ENCODE measurements at regions not wholly inside any gene's neighbourhood (a gene's known extent, or its start where the extent isn't known, plus 50 kb on each side); places are given as distances from the start of the nearest gene placed in this dataset.
A peak's percentile ranks its signal among the peaks of the same experiment; 100 is the strongest.

GRCh38 chr13:55948175-55948574 lies 1192.5 kb upstream of the PRR20A start:
- Histone ChIP-seq H3K36me3 (ENCODE audit: control insufficient read depth in 2 of 3, insufficient read depth in 3 of 3, low read length in 3 of 3) (no peaks in the 10 kb centered on the region), H3K9ac (ENCODE audit: low read length in 3 of 3) (no peak overlapping the region), H3K27ac (ENCODE audit: low read depth in 2 of 2, low read length in 2 of 2) (no peak overlapping the region), H3K9me3 (ENCODE audit: control insufficient read depth in 2 of 3, insufficient read depth in 1 of 3, low read length in 3 of 3) (peaks cover 0 to 4% (median 0%) of the 10 kb centered on the region in 3 donors), H3K27me3 (ENCODE audit: control insufficient read depth, insufficient read depth, low read length) (no peaks in the 10 kb centered on the region), H3K4me1 (ENCODE audit: control insufficient read depth in 2 of 3, insufficient read depth in 2 of 3, low read depth in 1 of 3, low read length in 3 of 3) (no peaks in the 10 kb centered on the region), H3K4me3 (ENCODE audit: low read length in 3 of 3) (no peak overlapping the region)
- intact Hi-C loops (cut with DNase I), result no loop called here
- no peak for TF ChIP-seq CTCF (IDR thresholded peaks at IDR 0.05; ENCODE audit: borderline replicate concordance, extremely low read depth, insufficient read depth)
- no peak for FAIRE-seq
- peak in 1 of 5 donors; percentile 39 for DNase-seq

- intact Hi-C loops (cut with DNase I), result no loop called here
- no peaks in the 10 kb centered on the region for H3K4me1 ChIP-seq (ENCODE audit: control insufficient read depth in 2 of 3, insufficient read depth in 2 of 3, low read depth in 1 of 3, low read length in 3 of 3)
- FAIRE-seq (no peak), DNase-seq (no peak)
- no peak overlapping the region for H3K4me3 ChIP-seq (ENCODE audit: low read length in 3 of 3)
- H3K27me3 ChIP-seq (ENCODE audit: control insufficient read depth, insufficient read depth, low read length), result no peaks in the 10 kb centered on the region
- TF ChIP-seq CTCF (IDR thresholded peaks at IDR 0.05; ENCODE audit: borderline replicate concordance, extremely low read depth, insufficient read depth), result no peak
- H3K36me3 ChIP-seq (ENCODE audit: control insufficient read depth in 2 of 3, insufficient read depth in 3 of 3, low read length in 3 of 3), result no peaks in the 10 kb centered on the region
- H3K27ac ChIP-seq (ENCODE audit: low read depth in 2 of 2, low read length in 2 of 2), result no peak overlapping the region
- H3K9ac ChIP-seq (ENCODE audit: low read length in 3 of 3), result no peak overlapping the region
- H3K9me3 ChIP-seq (ENCODE audit: control insufficient read depth in 2 of 3, insufficient read depth in 1 of 3, low read length in 3 of 3), result peaks cover 0 to 4% (median 0%) of the 10 kb centered on the region in 3 donors
Measured at GRCh38 chr13:55963934-55964333, 1176.8 kb upstream of the PRR20A start.

- no peak overlapping the region for H3K9ac ChIP-seq (ENCODE audit: low read length in 3 of 3)
- no peak for FAIRE-seq
- intact Hi-C loops (cut with DNase I), result no loop called here
- H3K27ac ChIP-seq (ENCODE audit: low read depth in 2 of 2, low read length in 2 of 2), result no peak overlapping the region
- H3K27me3 ChIP-seq (ENCODE audit: control insufficient read depth, insufficient read depth, low read length), result no peaks in the 10 kb centered on the region
- H3K4me1 ChIP-seq (ENCODE audit: control insufficient read depth in 2 of 3, insufficient read depth in 2 of 3, low read depth in 1 of 3, low read length in 3 of 3), result no peaks in the 10 kb centered on the region
- no peak overlapping the region for H3K4me3 ChIP-seq (ENCODE audit: low read length in 3 of 3)
- peaks cover 0 to 4% (median 0%) of the 10 kb centered on the region in 3 donors for H3K9me3 ChIP-seq (ENCODE audit: control insufficient read depth in 2 of 3, insufficient read depth in 1 of 3, low read length in 3 of 3)
- TF ChIP-seq CTCF (IDR thresholded peaks at IDR 0.05; ENCODE audit: borderline replicate concordance, extremely low read depth, insufficient read depth), result no peak
- H3K36me3 ChIP-seq (ENCODE audit: control insufficient read depth in 2 of 3, insufficient read depth in 3 of 3, low read length in 3 of 3), result no peaks in the 10 kb centered on the region
- DNase-seq, result no peak
Measured at GRCh38 chr13:55967055-55967454, 1173.7 kb upstream of the PRR20A start.

- Histone ChIP-seq H3K27me3 (ENCODE audit: control insufficient read depth, insufficient read depth, low read length) (no peaks in the 10 kb centered on the region), H3K27ac (ENCODE audit: low read depth in 2 of 2, low read length in 2 of 2) (no peak overlapping the region), H3K9me3 (ENCODE audit: control insufficient read depth in 2 of 3, insufficient read depth in 1 of 3, low read length in 3 of 3) (peaks cover 0 to 9% (median 0%) of the 10 kb centered on the region in 3 donors), H3K9ac (ENCODE audit: low read length in 3 of 3) (no peak overlapping the region), H3K4me3 (ENCODE audit: low read length in 3 of 3) (no peak overlapping the region), H3K36me3 (ENCODE audit: control insufficient read depth in 2 of 3, insufficient read depth in 3 of 3, low read length in 3 of 3) (no peaks in the 10 kb centered on the region), H3K4me1 (ENCODE audit: control insufficient read depth in 2 of 3, insufficient read depth in 2 of 3, low read depth in 1 of 3, low read length in 3 of 3) (no peaks in the 10 kb centered on the region)
- no peak for TF ChIP-seq CTCF (IDR thresholded peaks at IDR 0.05; ENCODE audit: borderline replicate concordance, extremely low read depth, insufficient read depth)
- DNase-seq, result peak in 1 of 5 donors; percentile 33
- no peak for FAIRE-seq
- intact Hi-C loops (cut with DNase I), result no loop called here
Measured at GRCh38 chr13:55977436-55977835, 1163.3 kb upstream of the PRR20A start.

Data from kidney (tissue), 13 donors.